Fibroblast of lung (primary cell): ENCODE measurements at regions not wholly inside any gene's neighbourhood (a gene's known extent, or its start where the extent isn't known, plus 50 kb on each side); places are given as distances from the start of the nearest gene placed in this dataset.
A peak's percentile ranks its signal among the peaks of the same experiment; 100 is the strongest.

ENCODE experiments used
- DNase-seq, 2 donors: peaks; one replicate each; pipeline versions ENCODE4 v3.0.0 to v3.0.0-alpha.2; 2010; ENCODE audit warnings: low read depth in 2 of 2
- H2AFZ ChIP-seq: 2 replicates; pipeline ENCODE4 v1.5.1; 2012; ENCODE audit warnings: low read length, control low read depth, inconsistent platforms
- H3K27ac ChIP-seq: 2 replicates; pipeline ENCODE4 v1.5.1; 2011; ENCODE audit warnings: low read length, control low read depth; ENCODE audit not compliant: insufficient read depth
- H3K27me3 ChIP-seq: 2 replicates; pipeline ENCODE4 v1.5.1; 2011; ENCODE audit warnings: mild to moderate bottlenecking, low read length; ENCODE audit not compliant: control insufficient read depth, insufficient read depth
- H3K36me3 ChIP-seq: 2 replicates; pipeline ENCODE4 v1.5.1; 2011; ENCODE audit warnings: low read length; ENCODE audit not compliant: control insufficient read depth, insufficient read depth
- H3K4me1 ChIP-seq: 2 replicates; pipeline ENCODE4 v1.5.1; 2011; ENCODE audit warnings: low read length; ENCODE audit not compliant: control insufficient read depth, insufficient read depth; ENCODE audit errors: extremely low read depth
- H3K4me2 ChIP-seq: 2 replicates; pipeline ENCODE4 v1.5.1; 2011; ENCODE audit warnings: low read length, control low read depth; ENCODE audit not compliant: insufficient read depth; ENCODE audit errors: extremely low read depth
- H3K4me3 ChIP-seq, 4 experiments: fragments of 200-600 bp in 1 of 4; sonication (generic) in 1 of 4; replicated peaks in 1 of 4; 2 replicates each; pipeline ENCODE4 v1.5.1; 2011 to 2016; ENCODE audit warnings: low read length in 4 of 4, low read depth in 3 of 4, mild to moderate bottlenecking in 3 of 4, control low read depth in 2 of 4, inconsistent platforms in 1 of 4, mixed read lengths in 1 of 4; ENCODE audit not compliant: insufficient read depth in 1 of 4; ENCODE audit errors: control extremely low read depth in 1 of 4
- H3K79me2 ChIP-seq: 2 replicates; pipeline ENCODE4 v1.5.1; 2012; ENCODE audit warnings: mild to moderate bottlenecking, low read length, inconsistent platforms; ENCODE audit not compliant: control insufficient read depth, insufficient read depth
- H3K9ac ChIP-seq: 2 replicates; pipeline ENCODE4 v1.5.1; 2011; ENCODE audit warnings: mild to moderate bottlenecking, low read length, control low read depth; ENCODE audit not compliant: insufficient read depth
- H3K9me3 ChIP-seq: 2 replicates; pipeline ENCODE4 v1.5.1; 2012; ENCODE audit warnings: low read depth, low read length; ENCODE audit not compliant: control insufficient read depth, insufficient read depth
- H4K20me1 ChIP-seq: 2 replicates; pipeline ENCODE4 v1.5.1; 2011; ENCODE audit warnings: low read length; ENCODE audit not compliant: control insufficient read depth, insufficient read depth; ENCODE audit errors: extremely low read depth
- EZH2 ChIP-seq: IDR thresholded peaks from 2 replicates; pipeline ENCODE4 v1.5.1; 2012; ENCODE audit warnings: low read length, control low read depth, mild to moderate bottlenecking; ENCODE audit errors: missing control alignments
- TF ChIP-seq, protein P1 (sequence below), 2 donors: IDR thresholded peaks in 1 of 2; conservative IDR thresholded peaks in 1 of 2; 1 replicate in 1 of 2; 2 replicates in 1 of 2; pipeline ENCODE4 v1.5.1; 2011 to 2012; ENCODE audit warnings: low read length in 2 of 2, control low read depth in 1 of 2, inconsistent platforms in 1 of 2, low read depth in 1 of 2, mild to moderate bottlenecking in 1 of 2

DNA sequence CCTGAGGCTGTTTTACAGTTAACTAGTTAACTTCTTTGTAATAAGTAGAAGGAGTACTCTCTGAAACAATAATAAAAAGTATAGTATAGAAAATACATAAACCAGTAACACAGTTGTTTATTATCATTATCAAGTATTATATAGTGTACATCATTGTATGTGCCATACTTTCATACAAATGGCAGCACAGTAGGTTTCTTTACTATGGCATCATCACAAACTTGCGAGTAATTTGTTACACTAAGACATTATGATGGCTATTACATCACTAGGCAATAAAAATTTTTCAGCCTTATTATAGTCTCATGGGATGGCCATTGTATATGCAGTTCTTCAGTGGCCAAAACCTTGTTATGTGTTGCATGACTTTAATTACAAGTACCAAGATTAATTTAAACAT is 1376.5 kb upstream of the ADGRL2 start:
- no peaks in the 10 kb centered on the region for H3K4me1 ChIP-seq
- H3K4me3 ChIP-seq, result no peak overlapping the region
- no peaks in the 10 kb centered on the region for H3K36me3 ChIP-seq
- H3K27ac ChIP-seq, result no peak overlapping the region
- H3K27me3 ChIP-seq, result no peaks in the 10 kb centered on the region
- no peak overlapping the region for H3K9ac ChIP-seq
- no peak overlapping the region for H2AFZ ChIP-seq
- no peak for DNase-seq
- no peaks in the 10 kb centered on the region for H3K79me2 ChIP-seq
- H4K20me1 ChIP-seq, result no peaks in the 10 kb centered on the region
- H3K9me3 ChIP-seq, result no peaks in the 10 kb centered on the region
- TF ChIP-seq, protein P1, sequence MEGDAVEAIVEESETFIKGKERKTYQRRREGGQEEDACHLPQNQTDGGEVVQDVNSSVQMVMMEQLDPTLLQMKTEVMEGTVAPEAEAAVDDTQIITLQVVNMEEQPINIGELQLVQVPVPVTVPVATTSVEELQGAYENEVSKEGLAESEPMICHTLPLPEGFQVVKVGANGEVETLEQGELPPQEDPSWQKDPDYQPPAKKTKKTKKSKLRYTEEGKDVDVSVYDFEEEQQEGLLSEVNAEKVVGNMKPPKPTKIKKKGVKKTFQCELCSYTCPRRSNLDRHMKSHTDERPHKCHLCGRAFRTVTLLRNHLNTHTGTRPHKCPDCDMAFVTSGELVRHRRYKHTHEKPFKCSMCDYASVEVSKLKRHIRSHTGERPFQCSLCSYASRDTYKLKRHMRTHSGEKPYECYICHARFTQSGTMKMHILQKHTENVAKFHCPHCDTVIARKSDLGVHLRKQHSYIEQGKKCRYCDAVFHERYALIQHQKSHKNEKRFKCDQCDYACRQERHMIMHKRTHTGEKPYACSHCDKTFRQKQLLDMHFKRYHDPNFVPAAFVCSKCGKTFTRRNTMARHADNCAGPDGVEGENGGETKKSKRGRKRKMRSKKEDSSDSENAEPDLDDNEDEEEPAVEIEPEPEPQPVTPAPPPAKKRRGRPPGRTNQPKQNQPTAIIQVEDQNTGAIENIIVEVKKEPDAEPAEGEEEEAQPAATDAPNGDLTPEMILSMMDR (conservative IDR thresholded peaks at IDR 0.05 in 1 of 2, IDR thresholded peaks at IDR 0.05 in 1 of 2; ENCODE audit: low read depth in 1 of 2, low read length in 2 of 2), result no peak
- no peak for TF ChIP-seq EZH2
- no peak overlapping the region for H3K4me2 ChIP-seq

DNA sequence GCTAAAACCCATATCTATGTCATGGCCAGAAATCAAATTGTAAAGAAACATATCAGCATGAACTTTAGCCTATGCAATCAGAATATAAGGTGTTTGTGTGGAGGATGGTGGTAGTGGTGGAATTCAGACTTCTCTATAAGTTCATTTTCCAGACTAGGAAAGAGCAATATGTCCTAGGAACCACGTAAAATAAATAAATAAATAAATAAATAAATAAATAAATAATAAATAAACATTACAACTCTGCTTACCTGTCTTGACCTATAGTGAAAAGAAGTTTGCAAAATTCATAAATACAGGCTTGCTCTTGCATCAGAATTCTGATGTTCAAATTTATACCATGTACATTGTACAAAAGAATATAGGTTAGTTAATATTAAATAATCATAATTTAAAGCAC is 1382.6 kb upstream of the ADGRL2 start:
- Histone ChIP-seq H3K27me3 (no peaks in the 10 kb centered on the region), H2AFZ (no peak overlapping the region), H4K20me1 (no peaks in the 10 kb centered on the region), H3K36me3 (no peaks in the 10 kb centered on the region), H3K79me2 (no peaks in the 10 kb centered on the region), H3K4me2 (no peak overlapping the region), H3K4me1 (no peaks in the 10 kb centered on the region), H3K4me3 (no peak overlapping the region), H3K27ac (no peak overlapping the region), H3K9ac (no peak overlapping the region), H3K9me3 (no peaks in the 10 kb centered on the region)
- no peak for DNase-seq
- no peak for TF ChIP-seq EZH2
- TF ChIP-seq, protein P1 (conservative IDR thresholded peaks at IDR 0.05 in 1 of 2, IDR thresholded peaks at IDR 0.05 in 1 of 2; ENCODE audit: low read depth in 1 of 2, low read length in 2 of 2), result no peak

DNA sequence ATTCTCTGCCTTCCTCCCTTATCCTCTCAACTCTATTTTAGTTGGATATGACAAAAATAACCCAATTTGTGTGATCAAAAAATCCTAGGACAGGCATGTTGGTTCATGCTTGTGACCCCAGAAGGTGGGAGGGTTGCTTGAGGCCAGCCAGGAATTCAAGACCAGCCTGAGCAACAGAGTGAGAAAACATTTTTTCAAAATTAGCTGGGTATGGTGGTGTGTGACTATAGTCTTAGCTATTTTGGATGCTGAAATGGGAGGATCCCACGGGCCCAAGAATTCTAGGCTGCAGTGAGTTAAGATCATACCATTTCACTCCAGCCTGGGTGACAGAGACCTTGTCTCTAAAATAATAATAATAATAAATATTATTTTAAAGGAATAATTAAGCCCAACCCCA is 1383.1 kb upstream of the ADGRL2 start:
- H3K4me1 ChIP-seq, result no peaks in the 10 kb centered on the region
- TF ChIP-seq EZH2, result no peak
- TF ChIP-seq, protein P1 (conservative IDR thresholded peaks at IDR 0.05 in 1 of 2, IDR thresholded peaks at IDR 0.05 in 1 of 2; ENCODE audit: low read depth in 1 of 2, low read length in 2 of 2), result no peak
- no peak overlapping the region for H3K4me3 ChIP-seq
- no peaks in the 10 kb centered on the region for H3K9me3 ChIP-seq
- no peaks in the 10 kb centered on the region for H3K36me3 ChIP-seq
- DNase-seq, result peak; percentile 19 to 78
- H3K9ac ChIP-seq, result no peak overlapping the region
- no peaks in the 10 kb centered on the region for H4K20me1 ChIP-seq
- no peak overlapping the region for H2AFZ ChIP-seq
- no peak overlapping the region for H3K27ac ChIP-seq
- H3K4me2 ChIP-seq, result no peak overlapping the region
- no peaks in the 10 kb centered on the region for H3K27me3 ChIP-seq
- H3K79me2 ChIP-seq, result no peaks in the 10 kb centered on the region
